NCI-H226 (cell line): ENCODE measurements at regions not wholly inside any gene's neighbourhood (a gene's known extent, or its start where the extent isn't known, plus 50 kb on each side); places are given as distances from the start of the nearest gene placed in this dataset.
"Not testable (repeated sequence)": the region's sequence is repeated elsewhere in the genome, so short reads cannot be mapped to it uniquely, and the experiment has no call there.

Experiments used
- DNase-seq: peaks from one replicate; pipeline ENCODE4 v3.0.0-alpha.2; 2015

GRCh38 chr7:106583706-106584690 is 77.0 kb downstream of the CCDC71L start:
- DNase-seq: no peak

- DNase-seq: no peak
These were observed 77.9 kb downstream of the CCDC71L start for GRCh38 chr7:106583100-106583499.

GRCh38 chr7:106582365-106582764 is 78.6 kb downstream of the CCDC71L start:
- no peak for DNase-seq

GRCh38 chr7:106579086-106579485 is 81.9 kb downstream of the CCDC71L start:
- not testable (repeated sequence) for DNase-seq

GRCh38 chr7:106575138-106575823 is 85.7 kb downstream of the CCDC71L start:
- DNase-seq: no peak

GRCh38 chr7:106573738-106574137 is 87.2 kb downstream of the CCDC71L start:
- no peak for DNase-seq

- no peak for DNase-seq
These were observed 87.8 kb downstream of the CCDC71L start for GRCh38 chr7:106573125-106573663.

GRCh38 chr7:106572394-106573124 is 88.4 kb downstream of the CCDC71L start:
- DNase-seq: no peak

- no peak for DNase-seq
These were observed 89.4 kb downstream of the CCDC71L start for GRCh38 chr7:106571563-106571962.

GRCh38 chr7:106570948-106571418 is 90.0 kb downstream of the CCDC71L start:
- DNase-seq: no peak

- no peak for DNase-seq
These were observed 90.8 kb downstream of the CCDC71L start for GRCh38 chr7:106570146-106570545.

GRCh38 chr7:106569500-106569929 is 91.4 kb downstream of the CCDC71L start:
- no peak for DNase-seq

- peak; percentile 44 for DNase-seq
These were observed 92.1 kb downstream of the CCDC71L start for GRCh38 chr7:106568680-106569499.

- DNase-seq: no peak
These were observed 92.8 kb downstream of the CCDC71L start for GRCh38 chr7:106568002-106568679.

- DNase-seq: not testable (repeated sequence)
These were observed 93.6 kb downstream of the CCDC71L start for GRCh38 chr7:106567204-106568001.

GRCh38 chr7:106566672-106567071 is 94.3 kb downstream of the CCDC71L start:
- DNase-seq: no peak

- DNase-seq: no peak
These were observed 94.8 kb downstream of the CCDC71L start for GRCh38 chr7:106566196-106566595.

GRCh38 chr7:106565428-106565827 is 95.5 kb downstream of the CCDC71L start:
- no peak for DNase-seq

GRCh38 chr7:106563466-106564150 is 97.3 kb downstream of the CCDC71L start:
- DNase-seq: no peak
